Ishikawa (cell line): ENCODE measurements at regions not wholly inside any gene's neighbourhood (a gene's known extent, or its start where the extent isn't known, plus 50 kb on each side); places are given as distances from the start of the nearest gene placed in this dataset.

Experiments
- FOXM1 ChIP-seq: IDR thresholded peaks from 2 replicates; pipeline ENCODE4 v1.6.1; 2012; ENCODE audit warnings: low read depth, borderline replicate concordance
- RAD21 ChIP-seq: IDR thresholded peaks from 2 replicates; pipeline ENCODE4 v1.6.1; 2012; ENCODE audit warnings: low read depth

DNA sequence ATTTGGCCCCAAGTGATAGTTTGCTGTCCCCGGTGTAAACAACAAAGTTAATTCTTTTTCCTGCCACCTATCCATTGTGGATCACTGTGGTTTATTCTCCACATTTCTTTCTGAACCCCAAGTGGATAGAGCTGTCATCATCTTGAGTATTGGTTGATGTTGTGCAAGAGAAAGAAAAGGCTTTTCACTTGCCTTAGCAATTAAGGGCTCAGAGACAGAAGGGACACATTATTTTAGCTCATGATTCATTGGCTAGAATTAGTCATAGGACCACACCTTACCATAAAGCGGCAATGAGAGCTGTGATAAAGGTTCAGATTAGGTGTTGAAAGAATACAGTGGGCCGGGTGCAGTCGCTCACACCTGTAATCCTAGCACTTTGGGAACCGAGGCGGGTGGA, 442.1 kb upstream of the DCC start:
- TF ChIP-seq FOXM1 (no peak), RAD21 (no peak)
